ENCODE measurements at regions not wholly inside any gene's neighbourhood (a gene's known extent, or its start where the extent isn't known, plus 50 kb on each side); places are given as distances from the start of the nearest gene placed in this dataset.

DNA sequence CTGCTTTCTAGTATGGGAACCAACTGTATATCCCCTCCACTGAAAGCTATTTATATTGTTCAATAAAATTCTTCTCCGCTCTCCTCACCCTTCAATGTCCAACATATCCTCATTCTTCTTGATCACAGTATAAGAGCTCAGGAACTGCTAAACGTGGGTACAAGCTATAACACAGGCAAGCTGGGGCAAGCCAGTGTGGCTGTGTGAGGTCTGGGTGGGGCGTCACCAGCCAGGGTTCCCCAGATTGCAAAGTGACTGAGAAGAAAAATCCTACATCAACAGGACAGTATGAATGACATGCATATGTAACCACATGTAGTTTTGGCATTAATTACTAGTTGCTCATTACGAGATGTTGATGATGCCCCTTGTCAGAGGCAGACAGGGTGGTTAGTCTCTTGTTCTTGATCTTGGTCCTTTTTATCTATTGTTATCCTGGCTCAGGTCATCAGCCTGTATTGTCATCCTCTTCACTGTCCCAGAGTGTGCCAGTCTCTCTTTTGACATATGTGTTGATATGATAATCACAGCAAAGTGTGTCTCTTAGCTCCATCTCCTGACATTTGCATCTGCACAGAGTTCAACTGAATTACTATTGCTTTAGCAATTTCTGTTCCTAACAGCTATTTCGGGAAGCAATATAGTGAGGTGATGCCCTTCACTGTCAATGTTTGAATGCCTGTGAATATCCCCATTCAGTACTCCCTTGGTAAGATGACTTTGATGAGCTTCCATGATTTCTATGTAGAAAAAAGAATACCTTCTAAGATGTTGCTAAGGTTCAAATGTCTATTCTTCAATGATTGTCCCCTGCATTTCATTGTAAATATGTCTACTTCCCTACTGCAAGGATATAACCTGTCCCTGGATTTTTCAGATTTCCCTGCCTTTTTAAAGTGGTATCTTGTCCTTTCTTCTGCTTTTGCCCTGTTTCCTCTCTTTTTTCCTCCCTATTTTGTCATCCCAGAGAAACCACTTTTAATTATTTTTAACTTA is 140.3 kb downstream of the MAT2B start:
- DNase-seq (ENCODE audit: low read depth, low spot score) (no peak), FAIRE-seq (no peak)
- Histone ChIP-seq H3K4me1 (ENCODE audit: control insufficient read depth, extremely low read depth, insufficient read depth, low read length) (peaks cover 4% of the 10 kb centered on the region), H4K20me1 (replicated peaks; ENCODE audit: control insufficient read depth, extremely low read depth, insufficient read depth, low read length) (no peaks in the 10 kb centered on the region), H3K27ac (ENCODE audit: insufficient read depth, low read depth, low read length) (no peak overlapping the region), H3K27me3 (ENCODE audit: control insufficient read depth in 2 of 2, insufficient read depth in 2 of 2, low read length in 2 of 2) (no peaks in the 10 kb centered on the region), H3K9me3 (replicated peaks; ENCODE audit: control insufficient read depth, insufficient read depth, low read length) (no peaks in the 10 kb centered on the region), H3K9me1 (replicated peaks; ENCODE audit: control insufficient read depth, extremely low read depth, insufficient read depth, low read length) (no peaks in the 10 kb centered on the region), H3K4me2 (ENCODE audit: insufficient read depth, low read length) (no peak overlapping the region), H3K9ac (replicated peaks; ENCODE audit: extremely low read depth, insufficient read depth, low read length) (no peak overlapping the region), H3K79me2 (ENCODE audit: control insufficient read depth, insufficient read depth, low read length) (no peaks in the 10 kb centered on the region), H3K4me3 (replicated peaks in 1 of 3; ENCODE audit: insufficient read depth in 1 of 3, low read depth in 1 of 3, low read length in 3 of 3) (no peak overlapping the region), H3K36me3 (ENCODE audit: control insufficient read depth in 2 of 2, extremely low read depth in 1 of 2, insufficient read depth in 2 of 2, low read length in 2 of 2) (no peaks in the 10 kb centered on the region), H2AFZ (ENCODE audit: low read depth, low read length) (no peak overlapping the region)
- ChIA-PET CTCF (interaction anchor here (1.1 to 1.6 kb wide), 4 partner anchors 9 to 367 kb away, joined by 3 to 5 read pairs (median 4); no protein-coding TSS in a partner anchor), POLR2A (no interaction called here)
- TF ChIP-seq, protein P1, sequence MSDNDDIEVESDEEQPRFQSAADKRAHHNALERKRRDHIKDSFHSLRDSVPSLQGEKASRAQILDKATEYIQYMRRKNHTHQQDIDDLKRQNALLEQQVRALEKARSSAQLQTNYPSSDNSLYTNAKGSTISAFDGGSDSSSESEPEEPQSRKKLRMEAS (IDR thresholded peaks at IDR 0.05; ENCODE audit: insufficient read depth, insufficient read length): no peak
- no peak for TF ChIP-seq EZH2 (IDR thresholded peaks at IDR 0.05; ENCODE audit: borderline replicate concordance, low read depth, low read length, severe bottlenecking)
- intact Hi-C loops (cut with micrococcal nuclease) (no loop called here), dilution Hi-C loops (cut with MboI; ENCODE audit: extremely low pct_ligation_motif_present, low sequenced_read_pairs) (no loop called here)
- no TSS peak for BruUV-seq (replicated peaks)

DNA sequence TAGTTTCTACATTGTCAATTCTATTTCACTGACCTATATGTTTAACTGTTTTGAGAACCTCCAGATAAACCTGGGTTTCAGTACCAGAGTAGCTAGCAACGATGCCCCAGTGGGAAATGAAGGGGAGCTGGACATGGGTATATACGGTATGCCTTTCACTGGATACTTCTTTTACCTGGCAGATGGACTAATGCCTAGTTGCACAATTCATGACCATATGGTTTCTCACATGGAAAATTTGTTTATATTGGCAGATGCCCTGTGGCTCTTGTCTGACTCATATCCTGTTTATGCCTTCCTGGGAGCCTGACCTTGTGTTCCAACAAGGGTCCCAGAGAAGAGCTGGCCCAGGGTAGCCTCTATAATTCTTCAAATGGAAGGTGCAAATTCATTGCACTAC is 144.1 kb downstream of the MAT2B start:
- ChIA-PET CTCF (interaction anchor here (2.0 kb wide), 1 partner anchor 10 kb away, joined by 4 read pairs; no protein-coding TSS in a partner anchor), POLR2A (no interaction called here)
- no peak overlapping the region for H3K4me3 ChIP-seq (replicated peaks in 1 of 3; ENCODE audit: insufficient read depth in 1 of 3, low read depth in 1 of 3, low read length in 3 of 3)
- H3K4me1 ChIP-seq (ENCODE audit: control insufficient read depth, extremely low read depth, insufficient read depth, low read length): peaks cover 4% of the 10 kb centered on the region
- DNase-seq (ENCODE audit: low read depth, low spot score): peak; percentile 15
- intact Hi-C loops (cut with micrococcal nuclease) (no loop called here), dilution Hi-C loops (cut with MboI; ENCODE audit: extremely low pct_ligation_motif_present, low sequenced_read_pairs) (no loop called here)
- no peaks in the 10 kb centered on the region for H3K9me1 ChIP-seq (replicated peaks; ENCODE audit: control insufficient read depth, extremely low read depth, insufficient read depth, low read length)
- H3K9me3 ChIP-seq (replicated peaks; ENCODE audit: control insufficient read depth, insufficient read depth, low read length): no peaks in the 10 kb centered on the region
- no peaks in the 10 kb centered on the region for H3K27me3 ChIP-seq (ENCODE audit: control insufficient read depth in 2 of 2, insufficient read depth in 2 of 2, low read length in 2 of 2)
- no peak overlapping the region for H2AFZ ChIP-seq (ENCODE audit: low read depth, low read length)
- no peak overlapping the region for H3K27ac ChIP-seq (ENCODE audit: insufficient read depth, low read depth, low read length)
- H3K9ac ChIP-seq (replicated peaks; ENCODE audit: extremely low read depth, insufficient read depth, low read length): no peak overlapping the region
- peak overlapping the region; percentile 1 for H3K4me2 ChIP-seq (ENCODE audit: insufficient read depth, low read length)
- H4K20me1 ChIP-seq (replicated peaks; ENCODE audit: control insufficient read depth, extremely low read depth, insufficient read depth, low read length): no peaks in the 10 kb centered on the region
- FAIRE-seq: peak; percentile 28
- no peaks in the 10 kb centered on the region for H3K79me2 ChIP-seq (ENCODE audit: control insufficient read depth, insufficient read depth, low read length)
- H3K36me3 ChIP-seq (ENCODE audit: control insufficient read depth in 2 of 2, extremely low read depth in 1 of 2, insufficient read depth in 2 of 2, low read length in 2 of 2): no peaks in the 10 kb centered on the region
- no TSS peak for BruUV-seq (replicated peaks)
- no peak for TF ChIP-seq GATA2 (IDR thresholded peaks at IDR 0.05; ENCODE audit: insufficient read depth, insufficient read length, low read depth, low read length)
- TF ChIP-seq FOS (IDR thresholded peaks at IDR 0.05; ENCODE audit: borderline replicate concordance, insufficient read depth, low read length): no peak
- TF ChIP-seq POLR2AphosphoS5 (IDR thresholded peaks at IDR 0.05; ENCODE audit: insufficient read depth, low read depth, low read length): no peak
- TF ChIP-seq CTCF (IDR thresholded peaks at IDR 0.05; ENCODE audit: extremely low read depth in 1 of 2, insufficient read depth in 1 of 2, low read depth in 1 of 2, low read length in 2 of 2): no peak
- TF ChIP-seq, protein P1 (IDR thresholded peaks at IDR 0.05; ENCODE audit: insufficient read depth, insufficient read length): no peak
- TF ChIP-seq EZH2 (IDR thresholded peaks at IDR 0.05; ENCODE audit: borderline replicate concordance, low read depth, low read length, severe bottlenecking): no peak
- TF ChIP-seq MYC (IDR thresholded peaks at IDR 0.05; ENCODE audit: low read depth, low read length): no peak
- no peak for TF ChIP-seq POLR2A (IDR thresholded peaks at IDR 0.05; ENCODE audit: low read depth, low read length)
- no peak for TF ChIP-seq JUN (IDR thresholded peaks at IDR 0.05; ENCODE audit: borderline replicate concordance, insufficient read depth, insufficient read length, low read depth)

All from endothelial cell of umbilical vein (primary cell).